COR-L47 (cell line): ENCODE measurements at regions not wholly inside any gene's neighbourhood (a gene's known extent, or its start where the extent isn't known, plus 50 kb on each side); places are given as distances from the start of the nearest gene placed in this dataset.

ENCODE experiments used
- DNase-seq: peaks from one replicate; lab custom pipeline; 2025; lab: John Stamatoyannopoulos, UW

GRCh38 chr7:34603711-34604444, 54.1 kb upstream of the NPSR1 start:
- DNase-seq = no peak
